ENCODE measurements at regions not wholly inside any gene's neighbourhood (a gene's known extent, or its start where the extent isn't known, plus 50 kb on each side); places are given as distances from the start of the nearest gene placed in this dataset.

- DNase-seq: no peak
These were observed 472.6 kb upstream of the DEPDC1 start for GRCh38 chr1:68969441-68969840.

GRCh38 chr1:68970571-68970970, 473.7 kb upstream of the DEPDC1 start:
- no peak for DNase-seq

GRCh38 chr1:68973459-68974244, 476.8 kb upstream of the DEPDC1 start:
- DNase-seq: no peak

- DNase-seq: no peak
These were observed 477.6 kb upstream of the DEPDC1 start for GRCh38 chr1:68974447-68974846.

GRCh38 chr1:68975212-68975933, 478.5 kb upstream of the DEPDC1 start:
- no peak for DNase-seq

- no peak for DNase-seq
These were observed 480.2 kb upstream of the DEPDC1 start for GRCh38 chr1:68976916-68977610.

- no peak for DNase-seq
These were observed 483.0 kb upstream of the DEPDC1 start for GRCh38 chr1:68979891-68980290.

GRCh38 chr1:68984289-68984688, 487.4 kb upstream of the DEPDC1 start:
- no peak for DNase-seq

- no peak for DNase-seq
These were observed 497.2 kb upstream of the DEPDC1 start for GRCh38 chr1:68994096-68994495.

- no peak for DNase-seq
These were observed 519.6 kb upstream of the DEPDC1 start for GRCh38 chr1:69016468-69016867.

GRCh38 chr1:69029649-69030048, 532.8 kb upstream of the DEPDC1 start:
- DNase-seq: no peak

- no peak for DNase-seq
These were observed 529.3 kb upstream of the LRRC7 start for GRCh38 chr1:69038379-69038778.

GRCh38 chr1:69045572-69045971, 522.1 kb upstream of the LRRC7 start:
- no peak for DNase-seq

- peak; percentile 32 for DNase-seq
These were observed 512.5 kb upstream of the LRRC7 start for GRCh38 chr1:69055194-69055593.

- DNase-seq: peak; percentile 4
These were observed 509.3 kb upstream of the LRRC7 start for GRCh38 chr1:69058454-69058853.

GRCh38 chr1:69070660-69071373, 496.9 kb upstream of the LRRC7 start:
- no peak for DNase-seq

GRCh38 chr1:69073176-69073575, 494.5 kb upstream of the LRRC7 start:
- no peak for DNase-seq

- DNase-seq: no peak
These were observed 491.1 kb upstream of the LRRC7 start for GRCh38 chr1:69076631-69077030.

GRCh38 chr1:69077198-69077597, 490.5 kb upstream of the LRRC7 start:
- no peak for DNase-seq

- no peak for DNase-seq
These were observed 490.1 kb upstream of the LRRC7 start for GRCh38 chr1:69077633-69078032.

- no peak for DNase-seq
These were observed 486.1 kb upstream of the LRRC7 start for GRCh38 chr1:69081668-69082067.

- DNase-seq: no peak
These were observed 485.4 kb upstream of the LRRC7 start for GRCh38 chr1:69082312-69082711.

- no peak for DNase-seq
These were observed 481.6 kb upstream of the LRRC7 start for GRCh38 chr1:69086148-69086547.

Data from NCI-H748 treated with DMSO at 0.1 percent for 48 hours (cell line).